Endodermal cell (in vitro differentiated cells): ENCODE measurements at regions not wholly inside any gene's neighbourhood (a gene's known extent, or its start where the extent isn't known, plus 50 kb on each side); places are given as distances from the start of the nearest gene placed in this dataset.

Experiments used
- DNase-seq: peaks from one replicate; pipeline ENCODE4 v3.0.0-alpha.2; 2017
- H3K27ac ChIP-seq: 2 replicates; pipeline ENCODE4 v1.5.1; 2013; ENCODE audit warnings: mild to moderate bottlenecking, low read depth, low read length, moderate library complexity
- H3K27me3 ChIP-seq: 2 replicates; pipeline ENCODE4 v1.6.1; 2013; ENCODE audit warnings: mild to moderate bottlenecking, low read length, moderate library complexity; ENCODE audit not compliant: insufficient read depth, control insufficient read depth, poor library complexity, severe bottlenecking
- H3K36me3 ChIP-seq: 2 replicates; pipeline ENCODE4 v1.7.0; 2013; ENCODE audit warnings: mild to moderate bottlenecking, low read length, moderate library complexity; ENCODE audit not compliant: control insufficient read depth, insufficient read depth
- H3K4me1 ChIP-seq: one replicate; pipeline ENCODE4 v1.7.0; 2013; ENCODE audit warnings: low read length; ENCODE audit not compliant: control insufficient read depth, insufficient read depth
- H3K4me3 ChIP-seq: 2 replicates; pipeline ENCODE4 v1.5.1; 2013; ENCODE audit warnings: mild to moderate bottlenecking, low read length, moderate library complexity
- H3K9ac ChIP-seq: 2 replicates; pipeline ENCODE4 v1.6.1; 2013; ENCODE audit warnings: mild to moderate bottlenecking, low read length, moderate library complexity; ENCODE audit not compliant: poor library complexity, severe bottlenecking; ENCODE audit errors: extremely low read depth
- H3K9me3 ChIP-seq: 2 replicates; pipeline ENCODE4 v1.6.1; 2013; ENCODE audit warnings: mild to moderate bottlenecking, low read length, moderate library complexity; ENCODE audit not compliant: control insufficient read depth
- H3K27ac Mint-ChIP-seq: 2 replicates; pipeline ENCODE4 v1.8.0; 2020; ENCODE audit warnings: mixed read lengths
- H3K27me3 Mint-ChIP-seq: 2 replicates; pipeline ENCODE4 v1.8.0; 2021; ENCODE audit warnings: mild to moderate bottlenecking, mixed read lengths; ENCODE audit not compliant: insufficient read depth
- H3K36me3 Mint-ChIP-seq: 2 replicates; pipeline ENCODE4 v1.8.0; 2020; ENCODE audit warnings: low read depth, mixed read lengths
- H3K4me1 Mint-ChIP-seq: 2 replicates; pipeline ENCODE4 v1.8.0; 2020; ENCODE audit warnings: mixed read lengths
- H3K4me3 Mint-ChIP-seq: 2 replicates; pipeline ENCODE4 v1.8.0; 2020; ENCODE audit warnings: mild to moderate bottlenecking, moderate library complexity, mixed read lengths
- H3K9me3 Mint-ChIP-seq: 2 replicates; pipeline ENCODE4 v1.8.0; 2020; ENCODE audit warnings: mild to moderate bottlenecking, mixed read lengths
- CTCF ChIP-seq: fragments of 200-600 bp; sonication (generic); conservative IDR thresholded peaks from 2 replicates; pipeline ENCODE4 v1.5.0; 2021; ENCODE audit warnings: antibody characterized with exemption, mild to moderate bottlenecking
- WGBS, 2 experiments: methylation state at CpG; one replicate each; pipeline versions ENCODE4 v1.1.5 to v1.1.7; 2013; ENCODE audit warnings: missing lambda C conversion rate in 2 of 2, mixed read lengths in 1 of 2; ENCODE audit not compliant: insufficient coverage in 1 of 2, insufficient read length in 1 of 2; 5-methylcytosine and 5-hydroxymethylcytosine counted together

DNA sequence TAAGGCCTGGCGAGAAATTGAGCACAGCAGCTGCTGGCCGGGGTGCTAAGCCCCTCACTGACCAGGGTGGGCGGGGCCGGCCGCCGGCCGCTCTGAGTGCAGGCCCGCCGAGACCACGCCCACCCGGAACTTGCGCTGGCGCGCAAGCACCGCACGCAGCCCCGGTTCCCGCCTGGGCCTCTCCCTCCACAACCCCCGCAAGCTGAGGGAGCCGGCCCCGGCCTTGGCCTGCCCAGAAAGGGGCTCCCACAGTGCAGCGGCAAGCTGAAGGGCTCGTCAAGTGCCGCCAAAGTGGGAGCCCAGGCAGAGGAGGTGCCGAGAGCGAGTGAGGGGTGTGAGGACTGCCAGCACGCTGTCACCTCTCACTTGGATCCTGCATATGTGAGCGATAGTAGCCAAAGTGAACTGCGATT lies 251.2 kb downstream of the GJA1 start:
- no peaks in the 10 kb centered on the region for H3K27me3 ChIP-seq
- H3K9me3 ChIP-seq, result peaks cover 16% of the 10 kb centered on the region
- Mint-ChIP-seq H3K4me1 (peaks cover 23% of the 10 kb centered on the region), H3K36me3 (peaks cover 4% of the 10 kb centered on the region), H3K9me3 (peaks cover 26% of the 10 kb centered on the region), H3K4me3 (peak overlapping the region; percentile 36), H3K27ac (no peak overlapping the region), H3K27me3 (no peaks in the 10 kb centered on the region)
- no peak for TF ChIP-seq CTCF
- H3K4me3 ChIP-seq, result no peak overlapping the region
- H3K4me1 ChIP-seq, result no peaks in the 10 kb centered on the region
- H3K27ac ChIP-seq, result no peak overlapping the region
- peak; percentile 70 for DNase-seq
- WGBS, 2 experiments, result 92 to 100% methylated on average over 8 to 29 of the region's 29 CpGs
- no peaks in the 10 kb centered on the region for H3K36me3 ChIP-seq
- H3K9ac ChIP-seq, result no peak overlapping the region

- 80% methylated on average over 1 of the region's 2 CpGs; no CpG with 5 or more reads in 1 of the 2 experiments for WGBS, 2 experiments
- H3K36me3 Mint-ChIP-seq, result peaks cover 4% of the 10 kb centered on the region
- no peak overlapping the region for H3K4me3 Mint-ChIP-seq
- DNase-seq, result no peak
- Histone ChIP-seq H3K4me3 (no peak overlapping the region), H3K9me3 (peaks cover 6% of the 10 kb centered on the region), H3K36me3 (no peaks in the 10 kb centered on the region), H3K4me1 (no peaks in the 10 kb centered on the region), H3K9ac (no peak overlapping the region), H3K27ac (no peak overlapping the region), H3K27me3 (no peaks in the 10 kb centered on the region)
- H3K27ac Mint-ChIP-seq, result no peak overlapping the region
- TF ChIP-seq CTCF, result no peak
- no peaks in the 10 kb centered on the region for H3K27me3 Mint-ChIP-seq
- peaks cover 15% of the 10 kb centered on the region for H3K9me3 Mint-ChIP-seq
- peaks cover 23% of the 10 kb centered on the region for H3K4me1 Mint-ChIP-seq
These were observed 253.5 kb downstream of the GJA1 start for GRCh38 chr6:121688974-121689373.

DNA sequence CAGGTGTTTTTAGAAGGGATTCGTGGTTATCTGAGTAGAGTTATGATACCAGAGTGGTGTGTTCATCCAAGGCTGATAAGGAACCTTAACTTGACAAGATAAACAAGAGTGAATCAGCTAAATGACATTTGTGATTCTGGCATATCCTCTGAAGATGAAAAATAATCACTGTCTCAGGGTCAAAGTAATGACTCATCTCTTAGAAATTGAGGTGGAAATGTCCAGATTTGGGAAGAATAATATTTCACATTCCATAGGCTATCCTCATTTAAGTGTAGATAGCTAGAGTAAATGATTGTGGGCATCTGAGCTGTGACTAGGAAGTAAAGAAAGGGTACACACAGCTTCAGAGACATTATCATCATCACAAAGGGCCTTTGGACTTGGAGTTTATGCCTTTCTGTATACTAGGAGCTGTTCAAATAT lies 255.7 kb downstream of the GJA1 start:
- H3K36me3 ChIP-seq, result no peaks in the 10 kb centered on the region
- no peak overlapping the region for H3K9ac ChIP-seq
- no peak overlapping the region for H3K27ac ChIP-seq
- H3K9me3 ChIP-seq, result peaks cover under 1% of the 10 kb centered on the region
- Mint-ChIP-seq H3K4me3 (no peak overlapping the region), H3K27me3 (no peaks in the 10 kb centered on the region), H3K4me1 (peaks cover 23% of the 10 kb centered on the region), H3K36me3 (no peaks in the 10 kb centered on the region), H3K9me3 (peaks cover 1% of the 10 kb centered on the region), H3K27ac (no peak overlapping the region)
- no peak for TF ChIP-seq CTCF
- WGBS, 2 experiments, result 79 to 93% methylated on average over 1 of the region's 1 CpG
- H3K27me3 ChIP-seq, result no peaks in the 10 kb centered on the region
- H3K4me3 ChIP-seq, result no peak overlapping the region
- DNase-seq, result no peak
- no peaks in the 10 kb centered on the region for H3K4me1 ChIP-seq
